ENCODE measurements at regions not wholly inside any gene's neighbourhood (a gene's known extent, or its start where the extent isn't known, plus 50 kb on each side); places are given as distances from the start of the nearest gene placed in this dataset.

DNA sequence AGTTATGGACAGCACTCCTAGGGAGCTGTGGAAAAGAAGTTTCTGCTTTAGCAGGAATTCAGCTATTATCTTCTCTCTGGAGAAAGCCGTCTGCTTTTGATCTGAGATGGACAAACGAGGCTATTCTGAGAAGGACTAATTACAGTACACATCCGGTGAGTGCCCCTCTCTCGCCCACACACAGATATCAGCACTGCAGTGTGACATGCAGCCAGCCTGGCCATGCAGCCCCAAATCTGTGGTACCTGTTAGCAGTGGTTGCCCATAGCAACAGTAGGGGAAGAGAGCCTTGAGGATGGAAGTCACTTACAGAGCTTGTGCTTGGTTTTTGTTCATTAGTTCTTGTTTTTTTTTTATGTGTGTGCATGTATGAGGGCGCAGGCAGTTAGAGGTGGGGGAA, 73.9 kb upstream of the TRIB2 start:
- intact Hi-C loops (cut with micrococcal nuclease) = no loop called here
- no peaks in the 10 kb centered on the region for H3K4me1 ChIP-seq (ENCODE audit: control insufficient read depth in 1 of 2, insufficient read depth in 2 of 2, low read length in 2 of 2)
- ATAC-seq = no peak
- H3K9ac ChIP-seq (ENCODE audit: low read length) = no peak overlapping the region
- H4K20me1 ChIP-seq (ENCODE audit: insufficient read depth) = no peaks in the 10 kb centered on the region
- H3K27me3 ChIP-seq (ENCODE audit: insufficient read depth, low read length) = no peaks in the 10 kb centered on the region
- DNase-seq (ENCODE audit: low read depth, low spot score) = no peak
- RAD21 ChIA-PET (ENCODE audit: low non-redundant PET in 1 of 2, low total read pairs in 2 of 2, uncharacterized antibody in 2 of 2, unreplicated experiment in 2 of 2) = no interaction called here
- no peak overlapping the region for H3K4me2 ChIP-seq (ENCODE audit: low read length)
- no peaks in the 10 kb centered on the region for H3K79me2 ChIP-seq (ENCODE audit: insufficient read depth, low read length)
- no TSS peak for BruUV-seq (replicated peaks)
- CTCF ChIA-PET = no interaction called here
- H3K4me3 ChIP-seq (replicated peaks in 1 of 2; ENCODE audit: low read depth in 1 of 2, low read length in 2 of 2) = no peak overlapping the region
- H3K9me2 ChIP-seq (ENCODE audit: insufficient read depth) = no peaks in the 10 kb centered on the region; the same call in 1 of the 2 replicates
- H2AFZ ChIP-seq (ENCODE audit: low read depth, low read length, poor library complexity, severe bottlenecking) = no peak overlapping the region
- H3K27ac ChIP-seq (ENCODE audit: low read depth, low read length) = no peak overlapping the region
- no peaks in the 10 kb centered on the region for H3K9me3 ChIP-seq (ENCODE audit: control insufficient read depth in 1 of 2, insufficient read depth in 1 of 2, low read depth in 1 of 2, low read length in 2 of 2)
- no peak for TF ChIP-seq POLR2AphosphoS5 (IDR thresholded peaks at IDR 0.05; ENCODE audit: low read depth, low read length)
- no peak for TF ChIP-seq FOSL1 (IDR thresholded peaks at IDR 0.05; ENCODE audit: low read depth)
- no peak for TF ChIP-seq EGR1 (IDR thresholded peaks at IDR 0.05; ENCODE audit: low read depth)
- TF ChIP-seq SRF (IDR thresholded peaks at IDR 0.05; ENCODE audit: low read depth) = no peak
- TF ChIP-seq EZH2phosphoT487 (IDR thresholded peaks at IDR 0.05; ENCODE audit: borderline replicate concordance) = no peak
- POLR2A ChIA-PET = no interaction called here
- H3K36me3 ChIP-seq (ENCODE audit: control insufficient read depth in 1 of 2, insufficient read depth in 2 of 2, low read length in 2 of 2) = no peaks in the 10 kb centered on the region

GRCh38 chr2:12649602-12650400, 66.9 kb upstream of the TRIB2 start:
- CTCF ChIA-PET = no interaction called here
- no TSS peak for BruUV-seq (replicated peaks)
- Histone ChIP-seq H3K36me3 (ENCODE audit: control insufficient read depth in 1 of 2, insufficient read depth in 2 of 2, low read length in 2 of 2) (no peaks in the 10 kb centered on the region), H2AFZ (ENCODE audit: low read depth, low read length, poor library complexity, severe bottlenecking) (no peak overlapping the region), H3K9me3 (ENCODE audit: control insufficient read depth in 1 of 2, insufficient read depth in 1 of 2, low read depth in 1 of 2, low read length in 2 of 2) (no peaks in the 10 kb centered on the region), H3K27me3 (ENCODE audit: insufficient read depth, low read length) (no peaks in the 10 kb centered on the region), H3K9ac (ENCODE audit: low read length) (no peak overlapping the region), H3K4me2 (ENCODE audit: low read length) (no peak overlapping the region), H3K4me3 (replicated peaks in 1 of 2; ENCODE audit: low read depth in 1 of 2, low read length in 2 of 2) (no peak overlapping the region), H4K20me1 (ENCODE audit: insufficient read depth) (no peaks in the 10 kb centered on the region), H3K4me1 (ENCODE audit: control insufficient read depth in 1 of 2, insufficient read depth in 2 of 2, low read length in 2 of 2) (no peaks in the 10 kb centered on the region), H3K27ac (ENCODE audit: low read depth, low read length) (no peak overlapping the region), H3K9me2 (ENCODE audit: insufficient read depth) (no peaks in the 10 kb centered on the region), H3K79me2 (ENCODE audit: insufficient read depth, low read length) (no peaks in the 10 kb centered on the region)
- ATAC-seq (no peak), DNase-seq (ENCODE audit: low read depth, low spot score) (no peak)
- intact Hi-C loops (cut with micrococcal nuclease) = no loop called here
- TF ChIP-seq CBX3 (IDR thresholded peaks at IDR 0.05; ENCODE audit: low read depth) (no peak), YY1 (IDR thresholded peaks at IDR 0.05; ENCODE audit: extremely low read depth, insufficient replicate concordance, low read depth, low read length) (no peak), ZBTB33 (IDR thresholded peaks at IDR 0.05; ENCODE audit: extremely low read depth, insufficient replicate concordance, low read length) (no peak), ZNF274 (IDR thresholded peaks at IDR 0.05; ENCODE audit: low read depth, low read length) (no peak), EZH2phosphoT487 (IDR thresholded peaks at IDR 0.05; ENCODE audit: borderline replicate concordance) (no peak), EGR1 (IDR thresholded peaks at IDR 0.05; ENCODE audit: low read depth) (no peak)
- RAD21 ChIA-PET (ENCODE audit: low non-redundant PET in 1 of 2, low total read pairs in 2 of 2, uncharacterized antibody in 2 of 2, unreplicated experiment in 2 of 2) = no interaction called here
- POLR2A ChIA-PET = no interaction called here
